GM21786 (cell line): ENCODE measurements at regions not wholly inside any gene's neighbourhood (a gene's known extent, or its start where the extent isn't known, plus 50 kb on each side); places are given as distances from the start of the nearest gene placed in this dataset.

Experiments used
- ATAC-seq: cut with Tn5 transposase; IDR thresholded peaks from one replicate; pipeline ENCODE4 v1.9.1; 2021; ENCODE audit not compliant: unreplicated experiment

GRCh38 chr11:71080239-71081097 is 171.9 kb downstream of the SHANK2 start:
- no peak for ATAC-seq

GRCh38 chr11:71079795-71080194 is 172.6 kb downstream of the SHANK2 start:
- no peak for ATAC-seq

GRCh38 chr11:71078482-71078881 is 173.9 kb downstream of the SHANK2 start:
- ATAC-seq = no peak

GRCh38 chr11:71076525-71077304 is 175.7 kb downstream of the SHANK2 start:
- no peak for ATAC-seq

- ATAC-seq = no peak
Observed at GRCh38 chr11:71075871-71076420, 176.4 kb downstream of the SHANK2 start.

GRCh38 chr11:71075116-71075720 is 177.2 kb downstream of the SHANK2 start:
- ATAC-seq = no peak

GRCh38 chr11:71071736-71072509 is 180.5 kb downstream of the SHANK2 start:
- no peak for ATAC-seq

GRCh38 chr11:71070490-71071453 is 181.6 kb downstream of the SHANK2 start:
- no peak for ATAC-seq

- no peak for ATAC-seq
Observed at GRCh38 chr11:71068963-71069362, 183.4 kb downstream of the SHANK2 start.

- no peak for ATAC-seq
Observed at GRCh38 chr11:71067753-71068152, 184.6 kb downstream of the SHANK2 start.

GRCh38 chr11:71066311-71066710 is 186.1 kb downstream of the SHANK2 start:
- ATAC-seq = no peak

- ATAC-seq = no peak
Observed at GRCh38 chr11:71065841-71066240, 186.5 kb downstream of the SHANK2 start.

GRCh38 chr11:71064702-71065515 is 187.5 kb downstream of the SHANK2 start:
- ATAC-seq = no peak

GRCh38 chr11:71064183-71064582 is 188.2 kb downstream of the SHANK2 start:
- ATAC-seq = no peak

GRCh38 chr11:71063129-71063528 is 189.2 kb downstream of the SHANK2 start:
- no peak for ATAC-seq

GRCh38 chr11:71062199-71062598 is 190.2 kb downstream of the SHANK2 start:
- ATAC-seq = no peak

GRCh38 chr11:71060391-71060791 is 192.0 kb downstream of the SHANK2 start:
- ATAC-seq = no peak

GRCh38 chr11:71059662-71060061 is 192.7 kb downstream of the SHANK2 start:
- no peak for ATAC-seq

GRCh38 chr11:71055925-71056324 is 196.5 kb downstream of the SHANK2 start:
- no peak for ATAC-seq
